Ovary (tissue), 3 donors: ENCODE measurements at regions not wholly inside any gene's neighbourhood (a gene's known extent, or its start where the extent isn't known, plus 50 kb on each side); places are given as distances from the start of the nearest gene placed in this dataset.

Experiments used
- EP300 ChIP-seq: sonication (generic); formaldehyde crosslinking; IDR thresholded peaks from one replicate; pipeline ENCODE4 v1.6.1; 2017; ENCODE audit warnings: antibody characterized with exemption
- POLR2A ChIP-seq: fragments of 450-650 bp; IDR thresholded peaks from one replicate; pipeline ENCODE4 v1.6.1; 2017; ENCODE audit warnings: antibody characterized with exemption, mild to moderate bottlenecking, moderate library complexity
- TF ChIP-seq, protein P1 (sequence below), 3 donors: fragments of 450-650 bp in 2 of 3; fragments of 200-600 bp in 1 of 3; IDR thresholded peaks; one replicate each; pipeline versions ENCODE4 v1.5.1 to v1.8.0; 2016 to 2022; ENCODE audit warnings: antibody characterized with exemption in 3 of 3, mild to moderate bottlenecking in 1 of 3
- donor health status: DM: no; HTN: no; CAD: no.

GRCh38 chr12:86931714-86932113, 675.5 kb upstream of the MGAT4C start:
- TF ChIP-seq, protein P1, sequence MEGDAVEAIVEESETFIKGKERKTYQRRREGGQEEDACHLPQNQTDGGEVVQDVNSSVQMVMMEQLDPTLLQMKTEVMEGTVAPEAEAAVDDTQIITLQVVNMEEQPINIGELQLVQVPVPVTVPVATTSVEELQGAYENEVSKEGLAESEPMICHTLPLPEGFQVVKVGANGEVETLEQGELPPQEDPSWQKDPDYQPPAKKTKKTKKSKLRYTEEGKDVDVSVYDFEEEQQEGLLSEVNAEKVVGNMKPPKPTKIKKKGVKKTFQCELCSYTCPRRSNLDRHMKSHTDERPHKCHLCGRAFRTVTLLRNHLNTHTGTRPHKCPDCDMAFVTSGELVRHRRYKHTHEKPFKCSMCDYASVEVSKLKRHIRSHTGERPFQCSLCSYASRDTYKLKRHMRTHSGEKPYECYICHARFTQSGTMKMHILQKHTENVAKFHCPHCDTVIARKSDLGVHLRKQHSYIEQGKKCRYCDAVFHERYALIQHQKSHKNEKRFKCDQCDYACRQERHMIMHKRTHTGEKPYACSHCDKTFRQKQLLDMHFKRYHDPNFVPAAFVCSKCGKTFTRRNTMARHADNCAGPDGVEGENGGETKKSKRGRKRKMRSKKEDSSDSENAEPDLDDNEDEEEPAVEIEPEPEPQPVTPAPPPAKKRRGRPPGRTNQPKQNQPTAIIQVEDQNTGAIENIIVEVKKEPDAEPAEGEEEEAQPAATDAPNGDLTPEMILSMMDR (IDR thresholded peaks at IDR 0.05), result no peak
- no peak for TF ChIP-seq POLR2A
- TF ChIP-seq EP300, result no peak
